K562 (cell line): ENCODE measurements at regions not wholly inside any gene's neighbourhood (a gene's known extent, or its start where the extent isn't known, plus 50 kb on each side); places are given as distances from the start of the nearest gene placed in this dataset.

Experiments
- ATAC-seq: fragments of 200-7000 bp; cut with Tn5 transposase; 3 replicates; pipeline ENCODE4 v1.9.1; 2020; ENCODE audit warnings: moderate library complexity
- BruUV-seq: library from RNA; stranded (reverse); fragments of 400-500 nt; replicated peaks from 2 replicates; lab custom pipeline; 2021; lab: Mats Ljungman, UMichigan
- CTCF ChIA-PET: fragments of 300-600 bp; formaldehyde crosslinking; extraction: SDS; loops from one replicate; lab custom pipeline; 2021; ENCODE audit warnings: low intra/inter-chr PET ratio; lab: Yijun Ruan, JAX
- POLR2A ChIA-PET: fragments of 300-600, 350-650 bp; sonication (Branson Sonifier 250); formaldehyde crosslinking; extraction: SDS; loops from one replicate; lab custom pipeline; 2021; ENCODE audit warnings: antibody characterized with exemption, inconsistent platforms; lab: Yijun Ruan, JAX
- DNase-seq, 4 experiments: peaks; one replicate each; pipeline versions ENCODE4 v3.0.0 to v3.0.0-alpha.2; 2011 to 2018; ENCODE audit warnings: low spot score in 3 of 4, mixed read lengths in 3 of 4; ENCODE audit errors: extremely low read depth in 1 of 4
- FAIRE-seq: peaks from 2 replicates; lab custom pipeline; 2011; peaks lifted over from hg19 to GRCh38; lab: Jason Lieb, UNC
- H2AFZ ChIP-seq: 2 replicates; pipeline ENCODE4 v1.6.0; 2011; ENCODE audit warnings: low read depth, low read length, control low read depth, inconsistent platforms
- H3K27ac ChIP-seq: fragments of 200-600 bp; 3 replicates; pipeline ENCODE4 v1.8.0; 2011; ENCODE audit warnings: low read depth, mild to moderate bottlenecking, control low read depth, inconsistent platforms, low read length, moderate library complexity, mixed read lengths; ENCODE audit errors: extremely low read depth
- H3K27me3 ChIP-seq, 2 experiments: fragments of 300-600 bp in 1 of 2; 2 replicates in 1 of 2; 3 replicates in 1 of 2; pipeline versions ENCODE4 v1.6.0 to v1.8.0; 2011; ENCODE audit warnings: inconsistent platforms in 2 of 2, low read length in 2 of 2, mild to moderate bottlenecking in 1 of 2, mixed read lengths in 1 of 2, moderate library complexity in 1 of 2; ENCODE audit not compliant: control insufficient read depth in 2 of 2, insufficient read depth in 2 of 2
- H3K36me3 ChIP-seq: fragments of 300-600 bp; 3 replicates; pipeline ENCODE4 v1.8.0; 2011; ENCODE audit warnings: mild to moderate bottlenecking, low read length, inconsistent platforms; ENCODE audit not compliant: control insufficient read depth, insufficient read depth
- H3K4me1 ChIP-seq, 2 experiments: fragments of 200-600 bp in 1 of 2; replicated peaks in 1 of 2; 2 replicates in 1 of 2; 3 replicates in 1 of 2; pipeline versions ENCODE4 v1.5.1 to v1.8.0; 2011; ENCODE audit warnings: inconsistent platforms in 2 of 2, low read length in 2 of 2, mild to moderate bottlenecking in 1 of 2, mixed read lengths in 1 of 2, moderate library complexity in 1 of 2; ENCODE audit not compliant: control insufficient read depth in 2 of 2, insufficient read depth in 2 of 2
- H3K4me2 ChIP-seq: 2 replicates; pipeline ENCODE4 v1.6.1; 2011; ENCODE audit warnings: low read length, control low read depth, inconsistent platforms, mixed read lengths; ENCODE audit not compliant: insufficient read depth
- H3K4me3 ChIP-seq: fragments of 200-600 bp; sonication (generic), shearing (Covaris generic); 2 replicates; pipeline ENCODE4 v1.5.1; 2016; ENCODE audit warnings: control low read depth, inconsistent platforms
- H3K79me2 ChIP-seq: fragments of 200-600 bp; 3 replicates; pipeline ENCODE4 v1.8.0; 2011; ENCODE audit warnings: low read length, inconsistent platforms; ENCODE audit not compliant: control insufficient read depth, insufficient read depth
- H3K9ac ChIP-seq, 2 experiments: 2 replicates each; pipeline versions ENCODE4 v1.6.0 to v1.6.1; 2011; ENCODE audit warnings: low read depth in 2 of 2, low read length in 2 of 2, control low read depth in 1 of 2, inconsistent platforms in 1 of 2, mild to moderate bottlenecking in 1 of 2, mixed read lengths in 1 of 2; ENCODE audit not compliant: insufficient read depth in 1 of 2
- H3K9me1 ChIP-seq: one replicate; pipeline ENCODE4 v1.6.0; 2011; ENCODE audit warnings: inconsistent platforms, mild to moderate bottlenecking, low read length, moderate library complexity; ENCODE audit not compliant: control insufficient read depth, insufficient read depth
- H3K9me3 ChIP-seq: replicated peaks from 2 replicates; pipeline ENCODE4 v1.5.1; 2011; ENCODE audit warnings: low read depth, low read length, inconsistent platforms; ENCODE audit not compliant: control insufficient read depth, insufficient read depth
- H4K20me1 ChIP-seq: replicated peaks from 2 replicates; pipeline ENCODE4 v1.6.1; 2011; ENCODE audit warnings: low read length, inconsistent platforms, mixed read lengths; ENCODE audit not compliant: control insufficient read depth, insufficient read depth
- DLX4 ChIP-seq: fragments of 250-450 bp; sonication (Bioruptor Pico); IDR thresholded peaks from 2 replicates; pipeline ENCODE4 v1.6.1; 2021; ENCODE audit warnings: mild to moderate bottlenecking
- E2F6 ChIP-seq, 2 experiments: IDR thresholded peaks; 2 replicates each; pipeline ENCODE4 v1.6.1; 2011; ENCODE audit warnings: borderline replicate concordance in 1 of 2, control low read depth in 1 of 2, low read depth in 1 of 2, low read length in 1 of 2, mild to moderate bottlenecking in 1 of 2, mixed read lengths in 1 of 2, moderate library complexity in 1 of 2; ENCODE audit not compliant: insufficient read depth in 1 of 2, insufficient read length in 1 of 2, poor library complexity in 1 of 2, severe bottlenecking in 1 of 2; ENCODE audit errors: extremely low read depth in 1 of 2
- FOXJ2 ChIP-seq: fragments of 200-800 bp; sonication (Bioruptor generic); IDR thresholded peaks from 2 replicates; pipeline ENCODE4 v1.6.1; 2016; ENCODE audit warnings: missing genetic modification characterization, missing compliant biosample characterization
- FOXP1 ChIP-seq: sonication (generic); formaldehyde crosslinking; IDR thresholded peaks from 2 replicates; pipeline ENCODE4 v1.8.0; 2022; ENCODE audit warnings: mild to moderate bottlenecking, missing genetic modification reagents
- MLLT1 ChIP-seq, 2 experiments: fragments of 450-650 bp; IDR thresholded peaks; 2 replicates each; pipeline ENCODE4 v1.6.1; 2016
- RBM39 ChIP-seq: fragments of 200-400 bp; formaldehyde crosslinking; optimal IDR thresholded peaks from 2 replicates; pipeline ENCODE3; 2018; ENCODE audit warnings: low read depth, low read length
- SIRT6 ChIP-seq: IDR thresholded peaks from one replicate; pipeline ENCODE4 v1.6.1; 2012; ENCODE audit warnings: low read depth, mild to moderate bottlenecking, control low read depth, inconsistent platforms, low read length, moderate library complexity
- STAT6 ChIP-seq: sonication (generic); formaldehyde crosslinking; IDR thresholded peaks from 2 replicates; pipeline ENCODE4 v1.8.1; 2023; ENCODE audit warnings: mild to moderate bottlenecking, missing genetic modification reagents
- THRAP3 ChIP-seq: fragments of 450-650 bp; IDR thresholded peaks from 2 replicates; pipeline ENCODE4 v1.6.1; 2016; ENCODE audit warnings: mild to moderate bottlenecking, inconsistent platforms, borderline replicate concordance
- ZNF512 ChIP-seq: IDR thresholded peaks from 2 replicates; pipeline ENCODE4 v1.6.1; 2016; ENCODE audit warnings: missing genetic modification characterization, missing compliant biosample characterization
- whole genome bisulfite sequencing: fragments of 100-300 bp; shearing (Covaris generic); methylation state at CpG from one replicate; pipeline ENCODE4 v1.1.6; 2016; ENCODE audit warnings: low coverage, mixed read lengths; ENCODE audit not compliant: insufficient coverage; ENCODE audit errors: missing lambda C conversion rate; 5-methylcytosine and 5-hydroxymethylcytosine counted together
- in situ Hi-C: fragments of 300-500 bp; cut with MboI; formaldehyde crosslinking; loops from 4 replicates; pipeline ENCODE4 v1.15.0; 2018; ENCODE audit warnings: inconsistent platforms, mixed read lengths
- intact Hi-C: fragments of 100-400 bp; cut with micrococcal nuclease; formaldehyde crosslinking; loops from 2 replicates; pipeline ENCODE4 v1.14.2; 2022

- FAIRE-seq, result no peak
- CTCF ChIA-PET, result no interaction called here
- H3K9ac ChIP-seq, result no peak overlapping the region
Measured at GRCh38 chr7:51455513-51455912, 138.9 kb upstream of the COBL start.

More at GRCh38 chr7:51455513-51455912, 138.9 kb upstream of the COBL start:
- DNase-seq, result no peak
- H3K36me3 ChIP-seq, result no peaks in the 10 kb centered on the region
- no peaks in the 10 kb centered on the region for H4K20me1 ChIP-seq
- no peaks in the 10 kb centered on the region for H3K79me2 ChIP-seq
- TF ChIP-seq ZNF512 (tag) (no peak), MLLT1 (IDR thresholded peaks at IDR 0.05) (no peak), STAT6 (CRISPR knock-in tag) (no peak), FOXJ2 (tag) (no peak), E2F6 (IDR thresholded peaks at IDR 0.05; ENCODE audit: borderline replicate concordance in 1 of 2, extremely low read depth in 1 of 2, insufficient read depth in 1 of 2, insufficient read length in 1 of 2, low read depth in 1 of 2, low read length in 1 of 2, poor library complexity in 1 of 2, severe bottlenecking in 1 of 2) (no peak), SIRT6 (no peak), FOXP1 (CRISPR knock-in tag) (no peak), RBM39 (no peak), THRAP3 (no peak), DLX4 (CRISPR knock-in tag) (no peak)
- H2AFZ ChIP-seq, result no peak overlapping the region
- H3K4me2 ChIP-seq, result no peak overlapping the region
- H3K27me3 ChIP-seq, result peaks cover 0 to 4% of the 10 kb centered on the region in 2 experiments; a peak in 2 of 5 replicates
- H3K27ac ChIP-seq, result no peak overlapping the region
- POLR2A ChIA-PET, result no interaction called here
- no peaks in the 10 kb centered on the region for H3K9me1 ChIP-seq
- BruUV-seq, result no TSS peak
- intact Hi-C loops, result no loop called here
- no peaks in the 10 kb centered on the region for H3K4me1 ChIP-seq
- in situ Hi-C loops, result no loop called here
- H3K4me3 ChIP-seq, result no peak overlapping the region
- WGBS, result 2% methylated on average over 3 of the region's 3 CpGs
- H3K9me3 ChIP-seq, result no peaks in the 10 kb centered on the region
- no peak for ATAC-seq
